HUES6 (cell line): ENCODE measurements at regions not wholly inside any gene's neighbourhood (a gene's known extent, or its start where the extent isn't known, plus 50 kb on each side); places are given as distances from the start of the nearest gene placed in this dataset.
"Not testable (repeated sequence)": the region's sequence is repeated elsewhere in the genome, so short reads cannot be mapped to it uniquely, and the experiment has no call there.

ENCODE experiments used
- H3K27ac ChIP-seq: 2 replicates; pipeline ENCODE4 v1.7.0; 2013; ENCODE audit warnings: low read depth, mild to moderate bottlenecking, low read length, inconsistent platforms
- H3K27me3 ChIP-seq: 2 replicates; pipeline ENCODE4 v1.6.1; 2013; ENCODE audit warnings: low read length; ENCODE audit not compliant: control insufficient read depth, insufficient read depth
- H3K36me3 ChIP-seq: 2 replicates; pipeline ENCODE4 v1.6.1; 2013; ENCODE audit warnings: low read length; ENCODE audit not compliant: control insufficient read depth, insufficient read depth
- H3K4me1 ChIP-seq: 2 replicates; pipeline ENCODE4 v1.6.1; 2013; ENCODE audit warnings: low read length; ENCODE audit not compliant: control insufficient read depth, insufficient read depth
- H3K4me3 ChIP-seq: 2 replicates; pipeline ENCODE4 v1.5.1; 2013; ENCODE audit warnings: low read depth, low read length
- H3K9ac ChIP-seq: one replicate; pipeline ENCODE4 v1.6.1; 2013; ENCODE audit warnings: mild to moderate bottlenecking, low read length
- H3K9me3 ChIP-seq: 2 replicates; pipeline ENCODE4 v1.6.1; 2013; ENCODE audit warnings: low read depth, low read length; ENCODE audit not compliant: control insufficient read depth, insufficient read depth

DNA sequence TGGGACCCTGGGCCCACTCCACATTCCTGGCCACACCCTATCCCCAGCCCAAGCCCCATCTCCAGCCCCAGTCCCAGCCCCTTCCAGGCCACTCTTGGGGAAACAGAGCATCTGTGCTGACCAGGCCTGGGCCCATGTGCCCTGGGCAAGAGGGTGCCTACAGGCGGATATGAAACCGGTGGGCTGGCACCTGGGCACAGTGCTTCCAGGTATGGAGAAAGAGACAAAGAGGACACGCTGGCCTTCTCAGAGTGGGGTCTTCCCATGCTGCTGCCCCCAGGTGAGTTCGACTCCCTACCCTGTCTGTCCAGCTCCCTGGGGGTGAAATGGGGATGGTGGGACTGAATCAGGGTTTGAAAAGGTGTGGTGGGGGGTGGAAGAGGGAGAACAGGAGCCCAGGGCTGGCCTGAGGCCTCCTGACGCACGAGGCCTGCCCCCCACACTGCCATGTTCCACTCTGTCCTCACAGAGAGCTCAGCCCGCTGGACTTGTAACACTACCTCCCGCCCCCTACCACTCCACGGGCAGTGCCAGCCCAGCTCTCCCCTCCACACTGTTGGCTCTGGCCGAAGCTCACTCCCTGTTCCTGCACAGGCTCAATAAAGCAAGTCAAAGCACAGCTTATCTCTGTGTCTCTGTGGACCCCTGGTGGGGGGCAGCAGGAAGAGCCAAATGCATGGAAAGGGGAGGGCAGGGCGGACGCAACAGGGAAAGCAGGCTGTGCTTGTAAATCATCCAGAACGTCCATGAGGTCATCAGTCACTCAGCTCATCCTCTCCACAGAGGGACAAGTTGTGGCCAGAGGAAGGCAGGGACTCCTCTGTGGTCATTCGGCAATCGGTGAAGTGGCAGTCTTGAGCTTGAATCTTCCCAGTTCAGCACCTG lies 71.1 kb upstream of the TMEM97 start:
- H3K27me3 ChIP-seq = no peaks in the 10 kb centered on the region
- no peaks in the 10 kb centered on the region for H3K36me3 ChIP-seq
- H3K4me1 ChIP-seq = peaks cover 8% of the 10 kb centered on the region
- H3K9me3 ChIP-seq = no peaks in the 10 kb centered on the region
- H3K4me3 ChIP-seq = no peak overlapping the region
- H3K9ac ChIP-seq = no peak overlapping the region
- no peak overlapping the region for H3K27ac ChIP-seq

DNA sequence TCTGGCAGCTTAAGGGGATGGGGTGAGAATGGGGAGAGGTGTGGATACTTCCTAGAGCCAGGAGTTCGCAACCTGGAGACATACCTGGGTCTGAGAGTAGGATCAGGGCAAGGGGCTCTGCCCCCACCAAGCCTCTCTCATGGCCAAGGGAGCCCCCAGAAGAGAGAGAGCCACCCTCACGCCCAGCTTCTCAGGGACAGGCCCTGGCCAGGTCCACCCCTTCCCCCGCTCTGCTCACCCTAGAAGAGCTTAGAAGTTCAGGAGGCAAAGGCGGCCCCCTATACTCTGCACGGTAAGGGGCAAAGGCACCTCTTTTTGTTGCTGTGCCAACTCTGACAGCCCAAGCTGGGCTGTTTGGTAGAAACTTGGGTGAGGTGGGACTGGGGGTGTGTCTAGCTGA lies 69.3 kb upstream of the TMEM97 start:
- H3K9me3 ChIP-seq = no peaks in the 10 kb centered on the region
- H3K27ac ChIP-seq = no peak overlapping the region
- H3K27me3 ChIP-seq = no peaks in the 10 kb centered on the region
- H3K36me3 ChIP-seq = no peaks in the 10 kb centered on the region
- H3K4me1 ChIP-seq = peaks cover 8% of the 10 kb centered on the region
- H3K9ac ChIP-seq = no peak overlapping the region
- no peak overlapping the region for H3K4me3 ChIP-seq

DNA sequence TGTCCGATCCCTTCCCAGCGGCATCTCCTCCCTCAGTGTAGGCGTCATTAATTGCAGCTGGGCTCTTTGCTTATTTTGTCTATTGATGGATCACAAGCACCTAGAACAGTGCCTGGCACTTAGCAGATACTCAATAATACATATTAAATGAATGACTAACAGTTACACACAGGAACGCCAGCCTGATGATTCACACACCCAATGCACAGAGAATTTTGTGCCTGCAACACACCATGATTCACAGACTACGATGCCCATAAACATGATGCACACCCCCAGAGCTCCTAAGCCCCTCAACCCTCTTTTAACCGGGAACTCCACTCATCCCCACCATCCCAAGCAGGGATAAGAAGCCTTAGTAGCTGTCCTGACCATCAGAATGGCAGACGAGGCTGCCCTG lies 66.6 kb upstream of the TMEM97 start:
- Histone ChIP-seq H3K27me3 (0 out of 2 replicates have a peak, but pooled peaks cover under 1% of the 10 kb centered on the region), H3K9me3 (no peaks in the 10 kb centered on the region), H3K4me3 (no peak overlapping the region), H3K27ac (no peak overlapping the region), H3K9ac (no peak overlapping the region), H3K36me3 (no peaks in the 10 kb centered on the region), H3K4me1 (peaks cover 8% of the 10 kb centered on the region)

DNA sequence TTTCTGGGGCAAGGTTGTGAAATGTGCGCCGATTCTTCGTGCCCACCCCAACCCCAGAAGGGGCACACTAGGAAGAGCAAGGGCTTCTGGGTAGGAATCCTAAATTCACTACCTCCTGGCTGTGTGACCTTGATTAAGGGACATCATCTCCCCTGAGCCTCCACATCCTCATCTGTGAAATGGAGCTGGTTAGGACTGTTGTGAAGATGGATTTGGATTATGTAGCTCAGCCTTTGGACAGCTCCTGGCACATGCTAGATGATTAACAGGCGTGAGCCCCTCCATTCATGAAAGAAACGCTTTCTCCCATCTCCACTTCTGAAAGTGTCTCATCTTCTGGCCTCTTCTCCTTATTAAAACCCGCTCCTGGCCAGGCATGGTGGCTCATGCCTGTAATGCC lies 65.3 kb upstream of the TMEM97 start:
- H3K4me1 ChIP-seq = no peaks in the 10 kb centered on the region
- H3K27me3 ChIP-seq = peaks cover 3% of the 10 kb centered on the region; the same call in 1 of the 2 replicates
- no peaks in the 10 kb centered on the region for H3K36me3 ChIP-seq
- H3K27ac ChIP-seq = no peak overlapping the region
- H3K9me3 ChIP-seq = no peaks in the 10 kb centered on the region
- H3K4me3 ChIP-seq = no peak overlapping the region
- H3K9ac ChIP-seq = no peak overlapping the region

DNA sequence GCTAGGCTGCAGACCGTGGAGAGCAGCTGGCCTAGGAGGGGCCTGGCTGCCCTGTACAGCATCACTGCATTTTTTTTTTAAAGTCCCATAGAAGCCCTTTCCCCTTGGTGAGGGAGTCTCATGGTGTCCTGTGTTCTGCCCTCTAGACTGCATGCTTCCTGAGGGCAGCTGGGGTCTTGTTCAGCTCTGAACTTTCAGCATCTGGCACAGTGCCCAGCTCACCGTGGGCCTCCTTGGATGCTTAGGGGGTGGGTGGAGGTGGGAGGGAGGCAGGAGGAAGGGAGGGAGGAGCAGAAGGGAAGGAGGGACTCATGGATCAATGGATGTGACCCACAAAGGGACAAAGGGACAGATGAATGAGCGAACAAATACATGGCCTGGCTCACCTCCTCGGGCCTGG lies 63.4 kb upstream of the TMEM97 start:
- no peaks in the 10 kb centered on the region for H3K36me3 ChIP-seq
- H3K27me3 ChIP-seq = peaks cover 3% of the 10 kb centered on the region; the same call in 1 of the 2 replicates
- no peaks in the 10 kb centered on the region for H3K4me1 ChIP-seq
- no peak overlapping the region for H3K9ac ChIP-seq
- H3K9me3 ChIP-seq = no peaks in the 10 kb centered on the region
- H3K4me3 ChIP-seq = no peak overlapping the region
- H3K27ac ChIP-seq = no peak overlapping the region

DNA sequence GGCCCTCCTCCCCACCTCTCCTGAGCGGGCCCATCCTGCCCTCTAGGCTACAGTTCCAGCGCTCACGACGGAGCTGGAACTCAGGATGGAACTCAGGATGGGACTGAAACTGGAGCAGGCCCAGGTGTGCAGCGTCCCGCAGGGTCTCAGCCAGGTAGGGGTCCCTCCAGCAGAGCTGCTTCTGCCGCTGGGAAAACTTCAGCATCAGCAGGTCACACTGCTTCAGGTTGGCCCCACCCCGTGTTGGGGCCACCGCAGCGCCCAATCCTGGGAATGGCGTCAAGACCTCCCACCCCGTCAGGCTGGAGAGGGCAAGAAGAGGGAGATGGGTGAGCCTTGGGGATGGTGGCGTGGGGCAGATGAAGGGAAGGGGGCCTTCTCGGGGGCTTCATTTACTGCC lies 62.6 kb upstream of the TMEM97 start:
- Histone ChIP-seq H3K27me3 (peaks cover 3% of the 10 kb centered on the region; the same call in 1 of the 2 replicates), H3K4me3 (no peak overlapping the region), H3K9ac (no peak overlapping the region), H3K36me3 (no peaks in the 10 kb centered on the region), H3K4me1 (no peaks in the 10 kb centered on the region), H3K9me3 (peaks cover 7% of the 10 kb centered on the region), H3K27ac (no peak overlapping the region)

DNA sequence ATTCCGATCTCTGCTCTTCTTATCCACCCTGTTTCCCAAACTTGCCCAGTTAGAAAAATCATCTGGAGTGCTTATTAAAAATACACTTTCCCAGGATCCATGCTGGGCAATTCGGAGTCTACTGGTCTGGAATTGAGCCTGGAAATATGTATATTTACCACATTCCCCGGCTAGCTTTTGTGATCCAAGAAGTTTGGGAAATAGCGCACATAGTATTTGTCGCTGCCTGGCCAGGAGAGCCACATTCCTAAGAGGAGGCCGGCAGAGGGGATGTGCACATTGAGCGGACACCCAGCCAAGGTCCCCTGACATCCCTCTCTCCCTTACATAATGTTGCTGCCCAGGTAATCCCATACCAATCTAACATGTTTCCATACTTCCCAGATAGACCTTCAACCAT lies 62.1 kb upstream of the TMEM97 start:
- no peak overlapping the region for H3K4me3 ChIP-seq
- H3K27ac ChIP-seq = no peak overlapping the region
- no peak overlapping the region for H3K9ac ChIP-seq
- peaks cover 11% of the 10 kb centered on the region for H3K9me3 ChIP-seq
- H3K36me3 ChIP-seq = no peaks in the 10 kb centered on the region
- peaks cover 3% of the 10 kb centered on the region; the same call in 1 of the 2 replicates for H3K27me3 ChIP-seq
- no peaks in the 10 kb centered on the region for H3K4me1 ChIP-seq

DNA sequence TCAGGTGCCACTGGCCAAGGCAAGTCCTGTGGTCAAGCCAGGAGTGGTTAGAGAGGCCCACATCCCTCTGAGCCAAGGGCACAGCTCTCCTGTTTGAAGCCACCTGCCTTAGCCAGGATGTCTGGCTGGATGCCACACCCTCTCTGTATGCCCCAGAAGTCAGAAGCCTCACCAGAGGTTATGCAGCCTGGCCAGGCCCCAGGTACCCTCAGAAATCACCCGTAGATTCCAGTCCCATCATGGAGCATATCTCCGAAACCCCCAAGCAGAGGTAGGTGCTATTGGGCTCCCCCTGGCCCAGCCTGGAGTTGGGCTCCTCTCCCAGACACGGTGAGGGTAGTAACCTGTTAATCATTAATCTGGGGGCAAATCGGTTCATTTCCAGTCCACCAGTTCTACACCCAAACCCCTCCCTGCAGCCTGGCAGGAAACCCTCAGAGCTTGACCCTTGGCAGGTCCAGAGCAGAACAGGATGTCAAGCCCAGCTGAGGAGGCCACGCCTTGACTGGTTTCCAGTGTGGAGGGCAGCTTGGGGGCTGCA lies 60.6 kb upstream of the TMEM97 start:
- H3K27ac ChIP-seq = no peak overlapping the region
- no peaks in the 10 kb centered on the region for H3K4me1 ChIP-seq
- H3K9me3 ChIP-seq = peaks cover 22% of the 10 kb centered on the region
- no peak overlapping the region for H3K4me3 ChIP-seq
- peaks cover 3% of the 10 kb centered on the region; the same call in 1 of the 2 replicates for H3K27me3 ChIP-seq
- no peaks in the 10 kb centered on the region for H3K36me3 ChIP-seq
- H3K9ac ChIP-seq = no peak overlapping the region

DNA sequence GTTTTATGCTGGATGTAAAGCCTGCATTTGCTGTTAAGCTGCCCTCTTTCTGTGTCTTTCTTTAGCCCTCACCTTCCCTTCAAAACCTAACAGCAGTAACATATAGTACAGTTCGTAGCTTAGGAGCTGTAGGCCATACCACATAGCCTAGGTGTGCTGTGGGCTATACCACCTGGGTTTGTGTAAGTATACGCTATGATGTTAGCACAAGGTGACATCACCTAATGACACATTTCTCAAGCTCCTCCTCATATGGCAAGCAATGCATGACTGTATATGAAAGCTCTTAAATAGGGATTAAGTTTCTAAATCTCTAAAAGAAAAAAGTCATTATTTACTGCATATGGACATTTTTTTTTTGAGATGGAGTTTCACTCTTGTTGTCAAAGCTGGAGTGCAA lies 57.8 kb upstream of the TMEM97 start:
- Histone ChIP-seq H3K27me3 (peaks cover 3% of the 10 kb centered on the region; the same call in 1 of the 2 replicates), H3K9me3 (peaks cover 42% of the 10 kb centered on the region), H3K27ac (no peak overlapping the region), H3K4me3 (no peak overlapping the region), H3K36me3 (no peaks in the 10 kb centered on the region), H3K9ac (no peak overlapping the region), H3K4me1 (no peaks in the 10 kb centered on the region)

DNA sequence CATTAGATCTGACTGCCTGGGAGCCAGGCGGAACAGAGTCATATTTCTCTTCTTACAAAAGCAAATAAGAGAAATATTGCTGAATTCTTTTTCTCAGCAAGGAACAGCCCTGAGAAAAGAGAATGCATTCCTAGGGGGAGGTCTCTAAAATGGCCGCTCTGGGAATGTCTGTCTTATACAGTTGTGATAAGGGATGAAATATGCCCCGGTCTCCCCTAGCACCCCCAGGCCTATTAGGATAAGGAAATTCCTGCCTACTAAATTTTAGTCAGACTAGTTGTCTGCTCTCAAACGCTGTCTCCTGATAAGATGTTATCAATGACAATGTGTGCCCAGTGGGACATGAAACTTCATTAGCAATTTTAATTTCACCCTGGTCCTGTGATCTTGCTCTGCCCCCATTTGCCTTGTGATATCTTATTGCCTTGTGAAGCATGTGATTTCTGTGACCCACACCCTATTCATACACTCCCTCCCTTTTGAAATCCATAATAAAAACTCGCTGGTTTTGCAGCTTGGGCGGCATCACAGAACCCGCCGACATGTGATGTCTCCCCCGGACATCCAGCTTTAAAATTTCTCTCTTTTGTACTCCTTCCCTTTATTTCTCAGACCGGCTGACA lies 56.8 kb upstream of the TMEM97 start:
- H3K4me3 ChIP-seq, H3K27me3 ChIP-seq, H3K36me3 ChIP-seq, H3K4me1 ChIP-seq, H3K9ac ChIP-seq, H3K27ac ChIP-seq: not testable (repeated sequence)
- peaks cover 52% of the 10 kb centered on the region for H3K9me3 ChIP-seq

DNA sequence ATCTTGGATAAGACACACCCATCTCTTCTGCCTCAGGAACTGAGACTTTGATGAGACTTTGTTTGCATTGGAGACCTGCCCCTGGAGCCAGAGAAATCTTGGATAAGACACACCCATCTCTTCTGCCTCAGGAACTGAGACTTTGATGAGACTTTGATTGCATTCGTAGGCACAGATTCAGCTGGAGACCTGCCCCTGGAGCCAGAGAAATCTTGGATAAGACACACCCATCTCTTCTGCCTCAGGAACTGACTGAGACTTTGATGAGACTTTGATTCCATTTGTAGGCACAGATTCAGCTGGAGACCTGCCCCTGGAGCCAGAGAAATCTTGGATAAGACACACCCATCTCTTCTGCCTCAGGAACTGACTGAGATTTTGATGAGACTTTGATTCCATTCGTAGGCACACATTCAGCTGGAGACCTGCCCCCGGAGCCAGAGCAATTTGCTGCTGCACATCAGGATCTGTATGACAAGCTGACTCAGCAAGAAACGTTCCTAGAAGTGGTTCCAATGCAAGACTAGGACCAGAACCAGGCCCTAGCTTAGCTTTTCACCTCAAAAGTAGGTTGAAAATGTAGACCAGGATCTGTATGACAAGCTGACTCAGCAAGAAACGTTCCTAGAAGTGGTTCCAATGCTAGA lies 54.0 kb upstream of the TMEM97 start:
- H3K4me1 ChIP-seq, H3K27ac ChIP-seq, H3K9ac ChIP-seq, H3K36me3 ChIP-seq, H3K27me3 ChIP-seq, H3K4me3 ChIP-seq: not testable (repeated sequence)
- H3K9me3 ChIP-seq = peaks cover 73% of the 10 kb centered on the region
